ENCODE measurements at regions not wholly inside any gene's neighbourhood (a gene's known extent, or its start where the extent isn't known, plus 50 kb on each side); places are given as distances from the start of the nearest gene placed in this dataset.
A peak's percentile ranks its signal among the peaks of the same experiment; 100 is the strongest.

DNA sequence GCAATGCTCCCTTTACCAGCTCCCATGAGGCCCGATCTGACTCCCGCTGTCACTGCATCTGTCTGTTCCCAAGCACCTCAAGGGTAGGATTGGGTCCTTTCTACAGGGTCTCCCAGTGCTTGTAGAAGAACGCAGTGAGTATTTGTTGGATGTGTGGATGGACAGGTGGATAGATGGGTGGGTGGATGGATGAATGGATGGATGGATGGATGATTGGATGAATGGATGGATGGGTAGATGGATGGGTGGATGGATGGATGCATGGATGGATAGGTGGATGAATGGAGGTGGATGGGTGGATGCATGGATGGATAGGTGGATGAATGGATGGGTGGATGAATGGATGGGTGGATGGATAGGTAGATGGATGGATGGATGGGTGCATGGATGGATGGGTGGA is 91.6 kb downstream of the HS1BP3 start:
- TF ChIP-seq, protein P1, sequence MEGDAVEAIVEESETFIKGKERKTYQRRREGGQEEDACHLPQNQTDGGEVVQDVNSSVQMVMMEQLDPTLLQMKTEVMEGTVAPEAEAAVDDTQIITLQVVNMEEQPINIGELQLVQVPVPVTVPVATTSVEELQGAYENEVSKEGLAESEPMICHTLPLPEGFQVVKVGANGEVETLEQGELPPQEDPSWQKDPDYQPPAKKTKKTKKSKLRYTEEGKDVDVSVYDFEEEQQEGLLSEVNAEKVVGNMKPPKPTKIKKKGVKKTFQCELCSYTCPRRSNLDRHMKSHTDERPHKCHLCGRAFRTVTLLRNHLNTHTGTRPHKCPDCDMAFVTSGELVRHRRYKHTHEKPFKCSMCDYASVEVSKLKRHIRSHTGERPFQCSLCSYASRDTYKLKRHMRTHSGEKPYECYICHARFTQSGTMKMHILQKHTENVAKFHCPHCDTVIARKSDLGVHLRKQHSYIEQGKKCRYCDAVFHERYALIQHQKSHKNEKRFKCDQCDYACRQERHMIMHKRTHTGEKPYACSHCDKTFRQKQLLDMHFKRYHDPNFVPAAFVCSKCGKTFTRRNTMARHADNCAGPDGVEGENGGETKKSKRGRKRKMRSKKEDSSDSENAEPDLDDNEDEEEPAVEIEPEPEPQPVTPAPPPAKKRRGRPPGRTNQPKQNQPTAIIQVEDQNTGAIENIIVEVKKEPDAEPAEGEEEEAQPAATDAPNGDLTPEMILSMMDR (IDR thresholded peaks at IDR 0.05; ENCODE audit: low read depth, low read length): no peak
- no peaks in the 10 kb centered on the region for H3K27me3 ChIP-seq
- H3K4me1 ChIP-seq (ENCODE audit: low read depth): peaks cover 10% of the 10 kb centered on the region
- no peaks in the 10 kb centered on the region for H3K36me3 ChIP-seq
- no peak for DNase-seq (ENCODE audit: low read depth in 1 of 2, low spot score in 1 of 2)
- no peaks in the 10 kb centered on the region for H3K9me3 ChIP-seq (ENCODE audit: low read depth)
- H3K27ac ChIP-seq: no peak overlapping the region
- H3K4me3 ChIP-seq: no peak overlapping the region

DNA sequence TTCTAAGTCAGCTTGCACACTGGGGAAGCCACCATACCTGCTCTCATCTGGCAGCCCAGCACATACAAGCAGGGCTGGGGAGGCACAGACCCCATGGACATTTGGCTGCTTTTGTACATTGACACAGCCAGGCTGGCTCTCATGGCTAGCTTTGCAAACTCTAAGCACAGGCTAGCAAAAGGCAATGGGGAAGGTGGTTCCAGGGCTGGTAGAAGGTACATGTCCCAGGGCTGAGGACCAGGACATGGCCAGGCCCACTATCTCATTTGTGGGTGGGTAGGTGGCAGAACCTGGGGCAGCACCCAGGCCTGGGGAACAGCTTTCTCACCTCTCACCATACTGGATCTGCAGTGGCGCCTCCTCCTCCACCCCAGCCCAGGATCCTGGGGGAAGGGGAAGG is 90.9 kb downstream of the HS1BP3 start:
- DNase-seq (ENCODE audit: low read depth in 1 of 2, low spot score in 1 of 2): no peak
- TF ChIP-seq, protein P1 (IDR thresholded peaks at IDR 0.05; ENCODE audit: low read depth, low read length): no peak
- peaks cover 10% of the 10 kb centered on the region for H3K4me1 ChIP-seq (ENCODE audit: low read depth)

DNA sequence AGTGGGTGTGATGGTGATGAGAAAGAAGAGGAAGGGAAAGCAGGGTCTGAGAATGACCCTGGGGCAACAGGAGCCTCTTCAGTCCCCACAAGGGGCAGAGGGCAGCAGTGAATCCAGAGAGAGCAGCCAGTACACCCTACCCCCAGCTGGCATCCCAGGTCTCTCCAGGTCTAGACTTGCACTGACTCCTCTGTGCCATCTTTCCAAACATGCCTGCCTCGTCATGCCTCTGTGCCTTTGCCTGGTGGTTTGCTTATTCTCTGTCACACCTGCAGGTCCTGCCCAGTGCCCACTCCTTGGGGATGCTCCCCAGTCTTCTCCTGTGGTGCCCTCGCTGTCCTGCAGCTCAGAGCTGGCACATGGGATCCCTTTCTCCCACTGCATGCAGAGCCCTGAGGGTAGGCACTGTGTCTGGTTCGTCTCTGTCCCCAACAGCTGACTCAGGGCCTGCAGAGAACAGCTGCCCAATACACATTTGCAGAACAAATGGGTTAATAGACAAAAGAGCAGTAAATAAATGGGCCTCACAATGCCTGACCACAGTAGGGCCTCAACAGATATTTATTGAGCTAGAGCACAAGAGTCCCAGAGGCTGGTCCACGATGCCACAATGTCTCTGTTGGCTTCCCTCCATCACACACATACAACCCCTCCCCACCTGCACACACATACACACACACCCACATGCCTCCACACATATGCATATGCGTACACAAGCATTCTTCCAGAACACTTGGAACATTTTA is 89.8 kb downstream of the HS1BP3 start:
- TF ChIP-seq, protein P1 (IDR thresholded peaks at IDR 0.05; ENCODE audit: low read depth, low read length): no peak
- Histone ChIP-seq H3K27me3 (no peaks in the 10 kb centered on the region), H3K27ac (no peak overlapping the region), H3K4me1 (ENCODE audit: low read depth) (peaks cover 10% of the 10 kb centered on the region), H3K4me3 (no peak overlapping the region), H3K9me3 (ENCODE audit: low read depth) (no peaks in the 10 kb centered on the region), H3K36me3 (no peaks in the 10 kb centered on the region)
- no peak for DNase-seq (ENCODE audit: low read depth in 1 of 2, low spot score in 1 of 2)

More for the DNA sequence above, 90.9 kb downstream of the HS1BP3 start:
- H3K9me3 ChIP-seq (ENCODE audit: low read depth): no peaks in the 10 kb centered on the region
- no peak overlapping the region for H3K27ac ChIP-seq
- H3K27me3 ChIP-seq: no peaks in the 10 kb centered on the region
- no peaks in the 10 kb centered on the region for H3K36me3 ChIP-seq
- H3K4me3 ChIP-seq: no peak overlapping the region

DNA sequence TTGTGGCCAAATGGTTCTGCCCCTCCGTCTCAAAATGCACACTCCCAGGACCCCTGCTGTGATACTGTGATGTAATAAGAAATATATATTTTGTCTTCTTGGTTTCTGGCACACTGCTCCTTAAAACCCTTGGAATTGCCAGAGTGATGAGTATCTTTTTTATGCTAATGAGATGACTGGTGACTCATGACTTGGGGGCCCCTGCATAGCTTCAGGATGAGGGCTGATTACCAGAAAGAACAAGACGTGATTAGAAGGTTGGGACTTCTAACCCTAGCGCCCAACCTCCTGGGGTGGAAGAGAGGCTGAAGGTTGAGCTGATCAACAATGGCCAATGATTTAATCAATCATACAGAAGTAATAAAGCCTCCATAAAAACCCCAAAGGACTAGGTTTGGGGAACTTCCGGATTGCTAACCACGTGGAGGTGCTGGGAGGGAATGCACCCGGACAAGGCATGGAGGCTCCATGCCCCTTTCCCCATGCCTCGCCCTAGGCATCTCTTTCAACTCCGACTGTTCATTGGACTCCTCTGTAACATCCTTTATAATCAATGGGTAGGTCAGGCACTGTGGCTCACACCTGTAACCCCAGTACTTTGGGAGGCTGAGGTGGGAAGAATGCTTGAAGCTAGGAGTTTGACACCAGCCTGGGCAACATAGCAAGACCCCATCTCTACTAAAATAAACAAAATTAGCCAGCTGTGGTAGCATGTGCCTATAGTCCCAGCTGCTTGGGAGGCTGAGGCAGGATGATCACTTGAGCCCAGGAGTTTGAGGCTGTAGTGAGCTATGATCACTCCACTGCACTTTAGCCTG is 89.1 kb downstream of the HS1BP3 start:
- Histone ChIP-seq H3K27me3 (no peaks in the 10 kb centered on the region), H3K9me3 (ENCODE audit: low read depth) (no peaks in the 10 kb centered on the region), H3K27ac (no peak overlapping the region), H3K4me1 (ENCODE audit: low read depth) (peaks cover 10% of the 10 kb centered on the region), H3K36me3 (no peaks in the 10 kb centered on the region), H3K4me3 (no peak overlapping the region)
- peak in 1 of 2 donors; percentile 66 for DNase-seq (ENCODE audit: low read depth in 1 of 2, low spot score in 1 of 2)
- TF ChIP-seq, protein P1 (IDR thresholded peaks at IDR 0.05; ENCODE audit: low read depth, low read length): no peak

DNA sequence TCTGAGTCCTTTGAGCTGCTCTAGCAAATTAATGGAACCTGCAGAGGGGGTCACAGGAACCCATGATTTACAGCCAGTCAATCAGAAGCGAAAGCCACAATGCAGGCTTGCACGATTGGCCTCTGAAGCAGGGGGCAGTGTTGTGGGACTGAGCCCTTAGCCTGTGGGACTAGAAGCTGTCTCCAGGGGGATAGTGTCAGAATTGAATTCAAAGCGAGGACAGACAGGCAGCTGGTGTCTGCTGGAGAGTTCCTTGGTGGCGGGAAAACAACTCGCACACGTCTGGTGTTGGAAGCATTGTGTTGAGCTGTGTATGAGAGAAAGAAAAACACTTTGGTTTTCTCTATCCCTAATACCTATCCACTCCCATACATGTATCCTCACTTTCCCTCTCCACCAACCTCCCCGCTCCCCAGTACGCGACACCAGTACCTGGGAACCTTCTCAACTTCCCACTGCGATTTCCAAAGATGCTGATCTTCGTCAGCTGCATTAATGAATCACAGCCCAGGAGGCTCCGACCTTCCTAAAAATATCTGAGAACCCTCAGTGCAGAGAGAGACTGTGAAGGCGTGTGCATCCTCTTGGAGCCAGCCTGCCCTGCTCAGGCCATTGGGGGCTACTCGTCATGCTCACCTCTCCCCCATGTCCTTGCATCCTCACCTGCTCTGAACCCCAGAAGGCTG is 88.2 kb downstream of the HS1BP3 start:
- peak in 1 of 2 donors; percentile 58 for DNase-seq (ENCODE audit: low read depth in 1 of 2, low spot score in 1 of 2)
- no peaks in the 10 kb centered on the region for H3K36me3 ChIP-seq
- H3K27ac ChIP-seq: no peak overlapping the region
- TF ChIP-seq, protein P1 (IDR thresholded peaks at IDR 0.05; ENCODE audit: low read depth, low read length): peak; percentile 4
- H3K27me3 ChIP-seq: no peaks in the 10 kb centered on the region
- H3K4me1 ChIP-seq (ENCODE audit: low read depth): peaks cover 16% of the 10 kb centered on the region
- no peaks in the 10 kb centered on the region for H3K9me3 ChIP-seq (ENCODE audit: low read depth)
- no peak overlapping the region for H3K4me3 ChIP-seq
